Neural progenitor cell (in vitro differentiated cells): ENCODE measurements at regions not wholly inside any gene's neighbourhood (a gene's known extent, or its start where the extent isn't known, plus 50 kb on each side); places are given as distances from the start of the nearest gene placed in this dataset.

Source experiments
- CTCF ChIP-seq: fragments of 200-600 bp; sonication (generic); IDR thresholded peaks from 2 replicates; pipeline ENCODE4 v1.5.1; 2017; ENCODE audit warnings: antibody characterized with exemption, mild to moderate bottlenecking
- EZH2 ChIP-seq: fragments of 200-600 bp; sonication (generic); IDR thresholded peaks from 2 replicates; pipeline ENCODE4 v1.6.1; 2017; ENCODE audit warnings: antibody characterized with exemption, mild to moderate bottlenecking, moderate library complexity

- TF ChIP-seq CTCF (no peak), EZH2 (no peak)
These were observed 56.3 kb upstream of the DISP3 start for GRCh38 chr1:11422686-11423085.
